ENCODE measurements at regions not wholly inside any gene's neighbourhood (a gene's known extent, or its start where the extent isn't known, plus 50 kb on each side); places are given as distances from the start of the nearest gene placed in this dataset.

DNA sequence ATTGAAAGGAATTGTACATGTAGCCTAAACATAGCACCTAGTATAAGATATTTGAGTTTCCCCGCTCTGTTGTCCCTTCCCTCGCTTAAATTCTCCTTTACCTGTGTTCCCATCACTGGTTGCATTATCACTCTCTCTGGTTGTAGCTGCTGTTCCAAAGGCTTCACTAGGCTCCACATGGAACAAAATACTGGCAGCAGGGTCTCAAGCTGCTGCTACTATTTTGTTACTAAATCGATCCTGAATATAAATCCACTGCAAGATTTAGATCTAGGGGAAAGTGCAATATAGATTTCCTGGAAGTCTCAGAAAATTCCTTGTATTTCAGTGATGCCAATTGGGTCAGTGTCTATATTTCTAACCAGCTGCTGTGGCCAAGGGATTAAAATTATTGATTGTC is 443.5 kb downstream of the SATB2 start:
- no peak for TF ChIP-seq ZFP41 (tag by site-specific recombination; IDR thresholded peaks at IDR 0.05; ENCODE audit: borderline replicate concordance)
- no peak for TF ChIP-seq ZNF311 (tag by site-specific recombination; IDR thresholded peaks at IDR 0.05; ENCODE audit: borderline replicate concordance)
- TF ChIP-seq, protein P1, sequence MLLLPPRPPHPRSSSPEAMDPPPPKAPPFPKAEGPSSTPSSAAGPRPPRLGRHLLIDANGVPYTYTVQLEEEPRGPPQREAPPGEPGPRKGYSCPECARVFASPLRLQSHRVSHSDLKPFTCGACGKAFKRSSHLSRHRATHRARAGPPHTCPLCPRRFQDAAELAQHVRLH (tag by site-specific recombination; IDR thresholded peaks at IDR 0.05) = no peak
- TF ChIP-seq, protein P2, sequence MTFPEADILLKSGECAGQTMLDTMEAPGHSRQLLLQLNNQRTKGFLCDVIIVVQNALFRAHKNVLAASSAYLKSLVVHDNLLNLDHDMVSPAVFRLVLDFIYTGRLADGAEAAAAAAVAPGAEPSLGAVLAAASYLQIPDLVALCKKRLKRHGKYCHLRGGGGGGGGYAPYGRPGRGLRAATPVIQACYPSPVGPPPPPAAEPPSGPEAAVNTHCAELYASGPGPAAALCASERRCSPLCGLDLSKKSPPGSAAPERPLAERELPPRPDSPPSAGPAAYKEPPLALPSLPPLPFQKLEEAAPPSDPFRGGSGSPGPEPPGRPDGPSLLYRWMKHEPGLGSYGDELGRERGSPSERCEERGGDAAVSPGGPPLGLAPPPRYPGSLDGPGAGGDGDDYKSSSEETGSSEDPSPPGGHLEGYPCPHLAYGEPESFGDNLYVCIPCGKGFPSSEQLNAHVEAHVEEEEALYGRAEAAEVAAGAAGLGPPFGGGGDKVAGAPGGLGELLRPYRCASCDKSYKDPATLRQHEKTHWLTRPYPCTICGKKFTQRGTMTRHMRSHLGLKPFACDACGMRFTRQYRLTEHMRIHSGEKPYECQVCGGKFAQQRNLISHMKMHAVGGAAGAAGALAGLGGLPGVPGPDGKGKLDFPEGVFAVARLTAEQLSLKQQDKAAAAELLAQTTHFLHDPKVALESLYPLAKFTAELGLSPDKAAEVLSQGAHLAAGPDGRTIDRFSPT (tag by site-specific recombination; IDR thresholded peaks at IDR 0.05) = no peak
- no peak for TF ChIP-seq ZNF302 (tag by site-specific recombination; IDR thresholded peaks at IDR 0.05; ENCODE audit: low read depth)
- no peak for TF ChIP-seq ZNF23 (tag by site-specific recombination; IDR thresholded peaks at IDR 0.05; ENCODE audit: borderline replicate concordance)
- TF ChIP-seq SETDB1 (IDR thresholded peaks at IDR 0.05; ENCODE audit: insufficient read length, low read length) = no peak
- TF ChIP-seq, protein P3, sequence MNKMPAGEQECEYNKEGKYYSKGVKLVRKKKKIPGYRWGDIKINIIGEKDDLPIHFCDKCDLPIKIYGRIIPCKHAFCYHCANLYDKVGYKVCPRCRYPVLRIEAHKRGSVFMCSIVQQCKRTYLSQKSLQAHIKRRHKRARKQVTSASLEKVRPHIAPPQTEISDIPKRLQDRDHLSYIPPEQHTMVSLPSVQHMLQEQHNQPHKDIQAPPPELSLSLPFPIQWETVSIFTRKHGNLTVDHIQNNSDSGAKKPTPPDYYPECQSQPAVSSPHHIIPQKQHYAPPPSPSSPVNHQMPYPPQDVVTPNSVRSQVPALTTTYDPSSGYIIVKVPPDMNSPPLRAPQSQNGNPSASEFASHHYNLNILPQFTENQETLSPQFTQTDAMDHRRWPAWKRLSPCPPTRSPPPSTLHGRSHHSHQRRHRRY (tag by site-specific recombination; IDR thresholded peaks at IDR 0.05) = no peak
- TF ChIP-seq ZNF37A (tag by site-specific recombination; IDR thresholded peaks at IDR 0.05) = no peak
- TF ChIP-seq, protein P4, sequence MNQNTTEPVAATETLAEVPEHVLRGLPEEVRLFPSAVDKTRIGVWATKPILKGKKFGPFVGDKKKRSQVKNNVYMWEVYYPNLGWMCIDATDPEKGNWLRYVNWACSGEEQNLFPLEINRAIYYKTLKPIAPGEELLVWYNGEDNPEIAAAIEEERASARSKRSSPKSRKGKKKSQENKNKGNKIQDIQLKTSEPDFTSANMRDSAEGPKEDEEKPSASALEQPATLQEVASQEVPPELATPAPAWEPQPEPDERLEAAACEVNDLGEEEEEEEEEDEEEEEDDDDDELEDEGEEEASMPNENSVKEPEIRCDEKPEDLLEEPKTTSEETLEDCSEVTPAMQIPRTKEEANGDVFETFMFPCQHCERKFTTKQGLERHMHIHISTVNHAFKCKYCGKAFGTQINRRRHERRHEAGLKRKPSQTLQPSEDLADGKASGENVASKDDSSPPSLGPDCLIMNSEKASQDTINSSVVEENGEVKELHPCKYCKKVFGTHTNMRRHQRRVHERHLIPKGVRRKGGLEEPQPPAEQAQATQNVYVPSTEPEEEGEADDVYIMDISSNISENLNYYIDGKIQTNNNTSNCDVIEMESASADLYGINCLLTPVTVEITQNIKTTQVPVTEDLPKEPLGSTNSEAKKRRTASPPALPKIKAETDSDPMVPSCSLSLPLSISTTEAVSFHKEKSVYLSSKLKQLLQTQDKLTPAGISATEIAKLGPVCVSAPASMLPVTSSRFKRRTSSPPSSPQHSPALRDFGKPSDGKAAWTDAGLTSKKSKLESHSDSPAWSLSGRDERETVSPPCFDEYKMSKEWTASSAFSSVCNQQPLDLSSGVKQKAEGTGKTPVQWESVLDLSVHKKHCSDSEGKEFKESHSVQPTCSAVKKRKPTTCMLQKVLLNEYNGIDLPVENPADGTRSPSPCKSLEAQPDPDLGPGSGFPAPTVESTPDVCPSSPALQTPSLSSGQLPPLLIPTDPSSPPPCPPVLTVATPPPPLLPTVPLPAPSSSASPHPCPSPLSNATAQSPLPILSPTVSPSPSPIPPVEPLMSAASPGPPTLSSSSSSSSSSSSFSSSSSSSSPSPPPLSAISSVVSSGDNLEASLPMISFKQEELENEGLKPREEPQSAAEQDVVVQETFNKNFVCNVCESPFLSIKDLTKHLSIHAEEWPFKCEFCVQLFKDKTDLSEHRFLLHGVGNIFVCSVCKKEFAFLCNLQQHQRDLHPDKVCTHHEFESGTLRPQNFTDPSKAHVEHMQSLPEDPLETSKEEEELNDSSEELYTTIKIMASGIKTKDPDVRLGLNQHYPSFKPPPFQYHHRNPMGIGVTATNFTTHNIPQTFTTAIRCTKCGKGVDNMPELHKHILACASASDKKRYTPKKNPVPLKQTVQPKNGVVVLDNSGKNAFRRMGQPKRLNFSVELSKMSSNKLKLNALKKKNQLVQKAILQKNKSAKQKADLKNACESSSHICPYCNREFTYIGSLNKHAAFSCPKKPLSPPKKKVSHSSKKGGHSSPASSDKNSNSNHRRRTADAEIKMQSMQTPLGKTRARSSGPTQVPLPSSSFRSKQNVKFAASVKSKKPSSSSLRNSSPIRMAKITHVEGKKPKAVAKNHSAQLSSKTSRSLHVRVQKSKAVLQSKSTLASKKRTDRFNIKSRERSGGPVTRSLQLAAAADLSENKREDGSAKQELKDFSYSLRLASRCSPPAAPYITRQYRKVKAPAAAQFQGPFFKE (tag by site-specific recombination; IDR thresholded peaks at IDR 0.05; ENCODE audit: borderline replicate concordance) = no peak
- no peak for TF ChIP-seq ZNF112 (tag by site-specific recombination; IDR thresholded peaks at IDR 0.05)
- TF ChIP-seq ZNF266 (tag by site-specific recombination; IDR thresholded peaks at IDR 0.05; ENCODE audit: low read depth) = no peak
- TF ChIP-seq ZNF785 (tag by site-specific recombination; IDR thresholded peaks at IDR 0.05) = no peak
- TF ChIP-seq ZNF747 (tag by site-specific recombination; IDR thresholded peaks at IDR 0.05) = no peak
- TF ChIP-seq, protein P5, sequence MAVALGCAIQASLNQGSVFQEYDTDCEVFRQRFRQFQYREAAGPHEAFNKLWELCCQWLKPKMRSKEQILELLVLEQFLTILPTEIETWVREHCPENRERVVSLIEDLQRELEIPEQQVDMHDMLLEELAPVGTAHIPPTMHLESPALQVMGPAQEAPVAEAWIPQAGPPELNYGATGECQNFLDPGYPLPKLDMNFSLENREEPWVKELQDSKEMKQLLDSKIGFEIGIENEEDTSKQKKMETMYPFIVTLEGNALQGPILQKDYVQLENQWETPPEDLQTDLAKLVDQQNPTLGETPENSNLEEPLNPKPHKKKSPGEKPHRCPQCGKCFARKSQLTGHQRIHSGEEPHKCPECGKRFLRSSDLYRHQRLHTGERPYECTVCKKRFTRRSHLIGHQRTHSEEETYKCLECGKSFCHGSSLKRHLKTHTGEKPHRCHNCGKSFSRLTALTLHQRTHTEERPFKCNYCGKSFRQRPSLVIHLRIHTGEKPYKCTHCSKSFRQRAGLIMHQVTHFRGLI (tag by site-specific recombination; IDR thresholded peaks at IDR 0.05) = no peak
- TF ChIP-seq ZNF514 (tag by site-specific recombination; IDR thresholded peaks at IDR 0.05) = no peak
- ChIA-PET CTCF (no interaction called here), POLR2A (no interaction called here)
- no peak overlapping the region for H3K27ac ChIP-seq (ENCODE audit: extremely low read depth, low read depth, low read length)
- H3K36me3 ChIP-seq (ENCODE audit: control insufficient read depth in 2 of 2, insufficient read depth in 1 of 2, low read length in 2 of 2) = no peaks in the 10 kb centered on the region
- H3K9me3 ChIP-seq (ENCODE audit: control insufficient read depth, insufficient read depth, low read depth, low read length) = no peaks in the 10 kb centered on the region
- H3K4me1 ChIP-seq (ENCODE audit: control insufficient read depth, insufficient read depth, low read length) = no peaks in the 10 kb centered on the region
- H3K4me3 ChIP-seq (ENCODE audit: low read depth, low read length) = no peak overlapping the region
